WTC11 (cell line): ENCODE measurements at regions not wholly inside any gene's neighbourhood (a gene's known extent, or its start where the extent isn't known, plus 50 kb on each side); places are given as distances from the start of the nearest gene placed in this dataset.

Experiments used
- ATAC-seq: fragments of 200-7000 bp; cut with Tn5 transposase; 2 replicates; pipeline ENCODE4 v1.10.0; 2021; ENCODE audit warnings: mild to moderate bottlenecking, moderate library complexity
- CTCF ChIA-PET: fragments of 300-600 bp; sonication (Branson Sonifier 250); formaldehyde crosslinking; loops from one replicate; lab custom pipeline; 2021; ENCODE audit warnings: antibody characterized with exemption; lab: Charles Lee
- POLR2A ChIA-PET: fragments of 350-600 bp; sonication (Branson Sonifier 250); formaldehyde crosslinking; loops from one replicate; lab custom pipeline; 2021; ENCODE audit warnings: antibody characterized with exemption; lab: Charles Lee
- DNase-seq: peaks from one replicate; pipeline ENCODE4 v3.0.0; 2021; ENCODE audit warnings: low spot score
- H3K27ac Mint-ChIP-seq: 2 replicates; pipeline ENCODE4 v1.8.0; 2021; ENCODE audit warnings: mixed read lengths
- H3K27me3 Mint-ChIP-seq: 2 replicates; pipeline ENCODE4 v1.8.0; 2021; ENCODE audit warnings: low read depth, mild to moderate bottlenecking, moderate library complexity, mixed read lengths
- H3K36me3 Mint-ChIP-seq: 2 replicates; pipeline ENCODE4 v1.8.0; 2021; ENCODE audit warnings: mixed read lengths
- H3K4me1 Mint-ChIP-seq: 2 replicates; pipeline ENCODE4 v1.8.0; 2022; ENCODE audit warnings: mixed read lengths
- H3K4me3 Mint-ChIP-seq: 2 replicates; pipeline ENCODE4 v1.8.0; 2021; ENCODE audit warnings: mild to moderate bottlenecking, moderate library complexity, mixed read lengths
- H3K9me3 Mint-ChIP-seq: 2 replicates; pipeline ENCODE4 v1.8.0; 2021; ENCODE audit warnings: mixed read lengths
- ATF3 ChIP-seq: sonication (generic); formaldehyde crosslinking; conservative IDR thresholded peaks from 2 replicates; pipeline ENCODE4 v1.8.1; 2022; ENCODE audit warnings: mild to moderate bottlenecking, missing genetic modification reagents
- ETV6 ChIP-seq: sonication (generic); formaldehyde crosslinking; IDR thresholded peaks from 2 replicates; pipeline ENCODE4 v1.8.1; 2022; ENCODE audit warnings: mild to moderate bottlenecking, missing genetic modification reagents
- GABPB1 ChIP-seq: sonication (generic); formaldehyde crosslinking; IDR thresholded peaks from 2 replicates; pipeline ENCODE4 v1.8.1; 2023; ENCODE audit warnings: mild to moderate bottlenecking, missing genetic modification reagents
- GTF2I ChIP-seq: fragments of 250-450 bp; sonication (Bioruptor Pico); conservative IDR thresholded peaks from 2 replicates; pipeline ENCODE4 v1.4.0; 2021; ENCODE audit warnings: mild to moderate bottlenecking
- JAZF1 ChIP-seq: fragments of 250-450 bp; sonication (Bioruptor Pico); IDR thresholded peaks from 2 replicates; pipeline ENCODE4 v1.9.0; 2021; ENCODE audit warnings: moderate library complexity, mild to moderate bottlenecking, inconsistent platforms
- MLX ChIP-seq: sonication (generic); formaldehyde crosslinking; IDR thresholded peaks from 2 replicates; pipeline ENCODE4 v1.8.1; 2023; ENCODE audit warnings: mild to moderate bottlenecking, missing genetic modification reagents, moderate library complexity
- MYBL2 ChIP-seq: sonication (generic); formaldehyde crosslinking; IDR thresholded peaks from 2 replicates; pipeline ENCODE4 v1.8.1; 2023; ENCODE audit warnings: mild to moderate bottlenecking, moderate library complexity, missing genetic modification reagents
- NR3C1 ChIP-seq: sonication (generic); formaldehyde crosslinking; conservative IDR thresholded peaks from 2 replicates; pipeline ENCODE4 v1.8.1; 2023; ENCODE audit warnings: low read depth, mild to moderate bottlenecking, missing genetic modification reagents
- PRDM15 ChIP-seq: sonication (generic); formaldehyde crosslinking; IDR thresholded peaks from 2 replicates; pipeline ENCODE4 v1.8.0; 2022; ENCODE audit warnings: missing genetic modification reagents
- RORB ChIP-seq: fragments of 250-450 bp; sonication (Bioruptor Pico); IDR thresholded peaks from 2 replicates; pipeline ENCODE4 v1.9.0; 2021; ENCODE audit warnings: mild to moderate bottlenecking
- SMAD4 ChIP-seq: sonication (generic); formaldehyde crosslinking; IDR thresholded peaks from 2 replicates; pipeline ENCODE4 v1.8.0; 2022; ENCODE audit warnings: mild to moderate bottlenecking, missing genetic modification reagents
- SOX15 ChIP-seq: fragments of 250-450 bp; sonication (Bioruptor Pico); IDR thresholded peaks from 2 replicates; pipeline ENCODE4 v1.9.0; 2021; ENCODE audit warnings: mild to moderate bottlenecking
- TCF7 ChIP-seq: sonication (generic); formaldehyde crosslinking; IDR thresholded peaks from 2 replicates; pipeline ENCODE4 v1.8.0; 2022; ENCODE audit warnings: mild to moderate bottlenecking, low read depth, missing genetic modification reagents, moderate library complexity
- USF2 ChIP-seq: sonication (generic); formaldehyde crosslinking; IDR thresholded peaks from 2 replicates; pipeline ENCODE4 v1.8.1; 2023; ENCODE audit warnings: mild to moderate bottlenecking, missing genetic modification reagents, moderate library complexity
- ZNF263 ChIP-seq: sonication (generic); formaldehyde crosslinking; IDR thresholded peaks from 2 replicates; pipeline ENCODE4 v1.8.1; 2022; ENCODE audit warnings: low read depth, mild to moderate bottlenecking, moderate library complexity, missing genetic modification reagents
- ZNF423 ChIP-seq: fragments of 250-450 bp; sonication (Bioruptor Pico); IDR thresholded peaks from 2 replicates; pipeline ENCODE4 v2.1.2; 2022; ENCODE audit warnings: mild to moderate bottlenecking, moderate library complexity
- ZNF425 ChIP-seq: fragments of 250-450 bp; sonication (Bioruptor Pico); conservative IDR thresholded peaks from 2 replicates; pipeline ENCODE4 v1.9.0; 2021; ENCODE audit warnings: mild to moderate bottlenecking
- ZNF671 ChIP-seq: fragments of 250-450 bp; sonication (Bioruptor Pico); IDR thresholded peaks from 2 replicates; pipeline ENCODE4 v1.8.0; 2021; ENCODE audit warnings: mild to moderate bottlenecking
- TF ChIP-seq, protein P1 (sequence below): sonication (generic); formaldehyde crosslinking; IDR thresholded peaks from 2 replicates; pipeline ENCODE4 v1.8.1; 2022; ENCODE audit warnings: mild to moderate bottlenecking, moderate library complexity, missing genetic modification reagents
- TF ChIP-seq, protein P2 (sequence below): sonication (generic); formaldehyde crosslinking; IDR thresholded peaks from 2 replicates; pipeline ENCODE4 v1.8.0; 2023; ENCODE audit warnings: mild to moderate bottlenecking, missing genetic modification reagents

DNA sequence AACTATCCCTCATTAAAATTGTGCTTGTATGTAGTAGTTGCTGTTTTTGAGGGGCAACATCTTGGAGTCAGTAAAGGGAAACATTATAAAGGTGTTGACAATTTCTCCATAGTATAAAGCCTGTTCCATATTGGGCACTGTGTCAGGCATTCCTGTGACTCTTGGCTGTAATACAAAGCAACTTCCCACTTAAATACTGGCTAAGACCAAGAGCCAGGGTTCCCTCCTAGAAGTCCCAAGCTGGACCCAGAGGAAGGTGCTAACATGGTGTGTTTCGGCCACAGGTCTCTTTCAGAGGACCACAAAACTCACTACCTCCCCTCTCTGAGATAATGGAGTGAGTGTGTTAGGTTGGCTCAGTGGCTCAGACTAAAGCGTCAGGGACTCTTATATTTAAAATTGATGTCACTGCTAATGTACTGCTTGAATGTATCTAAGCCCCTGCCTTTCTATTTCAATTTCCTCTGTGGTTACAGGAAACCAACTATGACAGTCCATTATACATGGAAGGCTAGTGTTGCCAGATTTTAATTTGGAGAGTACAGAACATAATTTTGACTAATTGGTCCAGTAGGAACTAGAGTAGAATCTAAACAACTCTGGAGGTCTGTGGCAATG lies 74.7 kb upstream of the RGL1 start (continued):
- TF ChIP-seq, protein P1, sequence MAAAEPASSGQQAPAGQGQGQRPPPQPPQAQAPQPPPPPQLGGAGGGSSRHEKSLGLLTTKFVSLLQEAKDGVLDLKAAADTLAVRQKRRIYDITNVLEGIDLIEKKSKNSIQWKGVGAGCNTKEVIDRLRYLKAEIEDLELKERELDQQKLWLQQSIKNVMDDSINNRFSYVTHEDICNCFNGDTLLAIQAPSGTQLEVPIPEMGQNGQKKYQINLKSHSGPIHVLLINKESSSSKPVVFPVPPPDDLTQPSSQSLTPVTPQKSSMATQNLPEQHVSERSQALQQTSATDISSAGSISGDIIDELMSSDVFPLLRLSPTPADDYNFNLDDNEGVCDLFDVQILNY (CRISPR knock-in tag) = no peak

GRCh38 chr1:183726825-183727224 lies 73.7 kb upstream of the APOBEC4 start:
- DNase-seq = no peak
- ATAC-seq = no peak
- H3K4me3 Mint-ChIP-seq = no peak overlapping the region
- CTCF ChIA-PET = no interaction called here
- H3K9me3 Mint-ChIP-seq = peaks cover 7% of the 10 kb centered on the region
- H3K36me3 Mint-ChIP-seq = no peaks in the 10 kb centered on the region
- POLR2A ChIA-PET = no interaction called here
- peaks cover 2% of the 10 kb centered on the region for H3K4me1 Mint-ChIP-seq
- TF ChIP-seq PRDM15 (CRISPR knock-in tag) = no peak
- no peak for TF ChIP-seq GABPB1 (CRISPR knock-in tag)
- TF ChIP-seq ZNF671 (CRISPR knock-in tag) = no peak
- no peak for TF ChIP-seq ZNF425
- no peak for TF ChIP-seq MLX (CRISPR knock-in tag)
- no peak for TF ChIP-seq ZNF423 (CRISPR knock-in tag)
- no peak for TF ChIP-seq SOX15 (CRISPR knock-in tag)
- TF ChIP-seq ZNF263 (CRISPR knock-in tag) = no peak
- TF ChIP-seq TCF7 (CRISPR knock-in tag) = no peak
- H3K27me3 Mint-ChIP-seq = no peaks in the 10 kb centered on the region
- no peak overlapping the region for H3K27ac Mint-ChIP-seq

GRCh38 chr1:183724350-183725042 lies 71.4 kb upstream of the APOBEC4 start:
- H3K4me3 Mint-ChIP-seq = no peak overlapping the region
- no peak for ATAC-seq
- H3K36me3 Mint-ChIP-seq = no peaks in the 10 kb centered on the region
- H3K9me3 Mint-ChIP-seq = peaks cover 7% of the 10 kb centered on the region
- ChIA-PET POLR2A (no interaction called here), CTCF (no interaction called here)
- no peak overlapping the region for H3K27ac Mint-ChIP-seq
- TF ChIP-seq RORB (CRISPR knock-in tag) (no peak), ETV6 (CRISPR knock-in tag) (no peak), NR3C1 (CRISPR knock-in tag) (no peak), TCF7 (CRISPR knock-in tag) (no peak), ATF3 (CRISPR knock-in tag) (no peak), USF2 (no peak), SMAD4 (CRISPR knock-in tag) (no peak), MYBL2 (CRISPR knock-in tag) (no peak), GTF2I (CRISPR knock-in tag) (no peak), JAZF1 (CRISPR knock-in tag) (no peak)
- TF ChIP-seq, protein P2, sequence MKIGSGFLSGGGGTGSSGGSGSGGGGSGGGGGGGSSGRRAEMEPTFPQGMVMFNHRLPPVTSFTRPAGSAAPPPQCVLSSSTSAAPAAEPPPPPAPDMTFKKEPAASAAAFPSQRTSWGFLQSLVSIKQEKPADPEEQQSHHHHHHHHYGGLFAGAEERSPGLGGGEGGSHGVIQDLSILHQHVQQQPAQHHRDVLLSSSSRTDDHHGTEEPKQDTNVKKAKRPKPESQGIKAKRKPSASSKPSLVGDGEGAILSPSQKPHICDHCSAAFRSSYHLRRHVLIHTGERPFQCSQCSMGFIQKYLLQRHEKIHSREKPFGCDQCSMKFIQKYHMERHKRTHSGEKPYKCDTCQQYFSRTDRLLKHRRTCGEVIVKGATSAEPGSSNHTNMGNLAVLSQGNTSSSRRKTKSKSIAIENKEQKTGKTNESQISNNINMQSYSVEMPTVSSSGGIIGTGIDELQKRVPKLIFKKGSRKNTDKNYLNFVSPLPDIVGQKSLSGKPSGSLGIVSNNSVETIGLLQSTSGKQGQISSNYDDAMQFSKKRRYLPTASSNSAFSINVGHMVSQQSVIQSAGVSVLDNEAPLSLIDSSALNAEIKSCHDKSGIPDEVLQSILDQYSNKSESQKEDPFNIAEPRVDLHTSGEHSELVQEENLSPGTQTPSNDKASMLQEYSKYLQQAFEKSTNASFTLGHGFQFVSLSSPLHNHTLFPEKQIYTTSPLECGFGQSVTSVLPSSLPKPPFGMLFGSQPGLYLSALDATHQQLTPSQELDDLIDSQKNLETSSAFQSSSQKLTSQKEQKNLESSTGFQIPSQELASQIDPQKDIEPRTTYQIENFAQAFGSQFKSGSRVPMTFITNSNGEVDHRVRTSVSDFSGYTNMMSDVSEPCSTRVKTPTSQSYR (CRISPR knock-in tag) = no peak
- no peaks in the 10 kb centered on the region for H3K4me1 Mint-ChIP-seq
- no peak for DNase-seq
- H3K27me3 Mint-ChIP-seq = no peaks in the 10 kb centered on the region
